Stimulated activated naive CD8-positive, alpha-beta T cell treated with anti-CD3 and anti-CD28 coated beads, Interleukin-15, Interleukin-2, amounts not matched to agents 100 U/mL and 50 U/mL, for 24 hours (primary cell): ENCODE measurements at regions not wholly inside any gene's neighbourhood (a gene's known extent, or its start where the extent isn't known, plus 50 kb on each side); places are given as distances from the start of the nearest gene placed in this dataset.

Experiments used
- ATAC-seq: fragments of 150-1000 bp; cut with Tn5 transposase; one replicate; pipeline ENCODE4 v1.10.0; 2021
- DNase-seq: peaks from one replicate; pipeline ENCODE4 v3.0.0; 2021

- ATAC-seq (no peak), DNase-seq (no peak)
These were observed 590.0 kb upstream of the NOX3 start for GRCh38 chr6:156045401-156046267.

GRCh38 chr6:156033598-156033997, 578.0 kb upstream of the NOX3 start:
- DNase-seq (no peak), ATAC-seq (no peak)

- ATAC-seq, result no peak
- DNase-seq, result no peak
These were observed 575.9 kb upstream of the NOX3 start for GRCh38 chr6:156031516-156031915.

GRCh38 chr6:156030053-156030452, 574.4 kb upstream of the NOX3 start:
- ATAC-seq (no peak), DNase-seq (no peak)

- DNase-seq (no peak), ATAC-seq (no peak)
These were observed 573.8 kb upstream of the NOX3 start for GRCh38 chr6:156029286-156029985.

GRCh38 chr6:156028335-156029131, 572.9 kb upstream of the NOX3 start:
- ATAC-seq, result peak; percentile 86
- DNase-seq, result no peak

GRCh38 chr6:156027248-156027626, 571.6 kb upstream of the NOX3 start:
- DNase-seq (no peak), ATAC-seq (no peak)

- ATAC-seq, result no peak
- no peak for DNase-seq
These were observed 571.0 kb upstream of the NOX3 start for GRCh38 chr6:156026486-156027247.

- ATAC-seq (no peak), DNase-seq (no peak)
These were observed 568.7 kb upstream of the NOX3 start for GRCh38 chr6:156024339-156024738.

- no peak for DNase-seq
- no peak for ATAC-seq
These were observed 566.2 kb upstream of the NOX3 start for GRCh38 chr6:156021746-156022396.

GRCh38 chr6:156017838-156018237, 562.2 kb upstream of the NOX3 start:
- ATAC-seq, result no peak
- no peak for DNase-seq

GRCh38 chr6:156016186-156016976, 560.7 kb upstream of the NOX3 start:
- ATAC-seq (no peak), DNase-seq (no peak)

- DNase-seq (no peak), ATAC-seq (peak; percentile 32)
These were observed 557.5 kb upstream of the NOX3 start for GRCh38 chr6:156013155-156013554.

- DNase-seq, result no peak
- no peak for ATAC-seq
These were observed 554.0 kb upstream of the NOX3 start for GRCh38 chr6:156009656-156010055.

- ATAC-seq (no peak), DNase-seq (no peak)
These were observed 549.2 kb upstream of the NOX3 start for GRCh38 chr6:156004796-156005195.

GRCh38 chr6:155996151-155996550, 540.5 kb upstream of the NOX3 start:
- DNase-seq (no peak), ATAC-seq (no peak)

GRCh38 chr6:155995281-155995680, 539.6 kb upstream of the NOX3 start:
- no peak for DNase-seq

GRCh38 chr6:155994086-155994485, 538.4 kb upstream of the NOX3 start:
- ATAC-seq, result no peak

More at GRCh38 chr6:155995281-155995680, 539.6 kb upstream of the NOX3 start:
- ATAC-seq, result no peak

GRCh38 chr6:155993240-155993639, 537.6 kb upstream of the NOX3 start:
- no peak for DNase-seq
- ATAC-seq, result no peak

More at GRCh38 chr6:155994086-155994485, 538.4 kb upstream of the NOX3 start:
- no peak for DNase-seq

- no peak for ATAC-seq
These were observed 530.1 kb upstream of the NOX3 start for GRCh38 chr6:155985660-155986138.

GRCh38 chr6:155980768-155981079, 525.1 kb upstream of the NOX3 start:
- no peak for ATAC-seq
- DNase-seq, result no peak

More at GRCh38 chr6:155985660-155986138, 530.1 kb upstream of the NOX3 start:
- DNase-seq, result no peak
